ENCODE measurements at regions not wholly inside any gene's neighbourhood (a gene's known extent, or its start where the extent isn't known, plus 50 kb on each side); places are given as distances from the start of the nearest gene placed in this dataset.

GRCh38 chr3:32626631-32627030 lies 56.0 kb upstream of the DYNC1LI1 start:
- no peak for TF ChIP-seq CTCF (IDR thresholded peaks at IDR 0.05)
- no peak for TF ChIP-seq POLR2A (IDR thresholded peaks at IDR 0.05)
- TF ChIP-seq EP300 (IDR thresholded peaks at IDR 0.05): no peak
- TF ChIP-seq POLR2AphosphoS5 (IDR thresholded peaks at IDR 0.05): no peak

Data from sigmoid colon (tissue), 4 donors.